Astrocyte (in vitro differentiated cells and primary cell): ENCODE measurements at regions not wholly inside any gene's neighbourhood (a gene's known extent, or its start where the extent isn't known, plus 50 kb on each side); places are given as distances from the start of the nearest gene placed in this dataset.

Source experiments
- DNase-seq: peaks from one replicate; pipeline ENCODE4 v3.0.0-alpha.2; 2010; ENCODE audit warnings: low read depth
- FAIRE-seq: peaks from 2 replicates; lab custom pipeline; 2011; peaks lifted over from hg19 to GRCh38; lab: Jason Lieb, UNC
- H2AFZ ChIP-seq: 2 replicates; pipeline ENCODE4 v1.6.0; 2012; ENCODE audit warnings: low read depth, low read length, inconsistent platforms
- H3K27ac ChIP-seq: 2 replicates; pipeline ENCODE4 v1.5.1; 2011; ENCODE audit warnings: low read depth, low read length, inconsistent platforms
- H3K27me3 ChIP-seq: 2 replicates; pipeline ENCODE4 v1.6.0; 2011; ENCODE audit warnings: low read length, inconsistent platforms; ENCODE audit not compliant: insufficient read depth
- H3K36me3 ChIP-seq: 2 replicates; pipeline ENCODE4 v1.5.1; 2011; ENCODE audit warnings: low read length, inconsistent platforms; ENCODE audit not compliant: insufficient read depth
- H3K4me1 ChIP-seq: 2 replicates; pipeline ENCODE4 v1.5.1; 2011; ENCODE audit warnings: low read length, inconsistent platforms; ENCODE audit not compliant: insufficient read depth
- H3K4me2 ChIP-seq: 2 replicates; pipeline ENCODE4 v1.6.0; 2012; ENCODE audit warnings: low read length, inconsistent platforms
- H3K4me3 ChIP-seq: 2 replicates; pipeline ENCODE4 v1.5.1; 2011; ENCODE audit warnings: low read depth, mild to moderate bottlenecking, low read length, inconsistent platforms; ENCODE audit not compliant: insufficient read depth
- H3K79me2 ChIP-seq: 2 replicates; pipeline ENCODE4 v1.6.0; 2012; ENCODE audit warnings: mild to moderate bottlenecking, low read length, inconsistent platforms; ENCODE audit not compliant: insufficient read depth
- H3K9ac ChIP-seq: 2 replicates; pipeline ENCODE4 v1.6.0; 2012; ENCODE audit warnings: mild to moderate bottlenecking, low read length, inconsistent platforms
- H3K9me3 ChIP-seq: 2 replicates; pipeline ENCODE4 v1.5.1; 2012; ENCODE audit warnings: low read depth, mild to moderate bottlenecking, low read length, inconsistent platforms; ENCODE audit not compliant: insufficient read depth
- H4K20me1 ChIP-seq: 2 replicates; pipeline ENCODE4 v1.6.0; 2012; ENCODE audit warnings: low read length, inconsistent platforms; ENCODE audit not compliant: insufficient read depth
- H3K27ac Mint-ChIP-seq: one replicate; pipeline ENCODE4 v1.8.0; 2021; ENCODE audit warnings: mild to moderate bottlenecking, mixed read lengths; ENCODE audit not compliant: unreplicated experiment
- H3K27me3 Mint-ChIP-seq: one replicate; pipeline ENCODE4 v1.8.0; 2021; ENCODE audit warnings: low read depth, mixed read lengths; ENCODE audit not compliant: unreplicated experiment
- H3K36me3 Mint-ChIP-seq: one replicate; pipeline ENCODE4 v1.8.0; 2021; ENCODE audit warnings: low read depth, mixed read lengths; ENCODE audit not compliant: unreplicated experiment
- H3K4me1 Mint-ChIP-seq: one replicate; pipeline ENCODE4 v1.8.0; 2021; ENCODE audit warnings: low read depth, mixed read lengths; ENCODE audit not compliant: unreplicated experiment
- H3K4me3 Mint-ChIP-seq: one replicate; pipeline ENCODE4 v1.8.0; 2021; ENCODE audit warnings: mild to moderate bottlenecking, moderate library complexity, mixed read lengths; ENCODE audit not compliant: unreplicated experiment
- H3K9me3 Mint-ChIP-seq: one replicate; pipeline ENCODE4 v1.8.0; 2021; ENCODE audit warnings: mild to moderate bottlenecking, mixed read lengths; ENCODE audit not compliant: unreplicated experiment
- EZH2 ChIP-seq: IDR thresholded peaks from 2 replicates; pipeline ENCODE4 v1.6.1; 2012; ENCODE audit warnings: mild to moderate bottlenecking, low read length, inconsistent platforms; ENCODE audit not compliant: insufficient read depth
- TF ChIP-seq, protein P1 (sequence below): IDR thresholded peaks from 2 replicates; pipeline ENCODE4 v1.5.1; 2011; ENCODE audit warnings: low read depth, mild to moderate bottlenecking, inconsistent platforms, low read length, moderate library complexity; ENCODE audit not compliant: insufficient read depth

DNA sequence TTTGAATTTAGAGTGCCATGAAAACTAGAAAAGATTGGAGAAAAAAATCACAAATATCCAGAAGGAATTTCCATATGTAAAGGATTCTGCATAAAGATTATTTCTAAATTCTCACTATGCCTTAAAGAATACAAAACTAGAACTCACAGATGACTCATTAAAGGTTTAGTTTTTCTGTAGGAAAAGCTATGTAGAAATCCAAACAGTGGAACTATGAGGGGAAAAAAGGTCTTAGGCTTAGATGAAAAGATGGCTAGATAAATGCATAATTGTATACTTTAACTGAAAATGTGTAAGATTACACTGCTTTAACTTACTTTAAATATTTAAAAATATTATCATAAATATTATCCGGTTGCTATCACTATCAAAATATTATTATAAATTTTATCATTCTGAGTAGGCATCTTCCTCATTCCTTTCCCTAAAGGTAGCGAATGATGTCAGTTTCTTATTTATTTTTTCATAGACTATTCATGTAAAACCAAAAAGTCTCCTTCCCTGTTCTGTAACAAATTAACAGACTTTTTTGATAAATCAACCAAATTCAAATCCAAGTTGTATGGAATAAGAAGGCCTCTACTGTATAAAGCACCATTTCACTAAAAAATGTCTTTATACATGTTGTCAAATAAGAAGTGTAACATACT lies 69.1 kb upstream of the COMTD1 start:
- H3K36me3 Mint-ChIP-seq, result no peaks in the 10 kb centered on the region
- peaks cover 3% of the 10 kb centered on the region for H3K4me1 ChIP-seq
- no peak for FAIRE-seq

GRCh38 chr10:75304313-75304712 lies 68.6 kb upstream of the COMTD1 start:
- no peak overlapping the region for H3K9ac ChIP-seq
- H3K4me1 ChIP-seq, result peaks cover 3% of the 10 kb centered on the region
- no peak overlapping the region for H3K4me3 ChIP-seq
- H3K27me3 Mint-ChIP-seq, result no peaks in the 10 kb centered on the region
- H3K27me3 ChIP-seq, result no peaks in the 10 kb centered on the region
- H3K4me2 ChIP-seq, result no peak overlapping the region
- H3K9me3 Mint-ChIP-seq, result peaks cover 26% of the 10 kb centered on the region
- H3K79me2 ChIP-seq, result no peaks in the 10 kb centered on the region
- no peaks in the 10 kb centered on the region for H3K36me3 ChIP-seq
- no peaks in the 10 kb centered on the region for H3K9me3 ChIP-seq
- no peak overlapping the region for H2AFZ ChIP-seq
- H3K27ac ChIP-seq, result peak overlapping the region; percentile 42
- DNase-seq, result no peak
- no peaks in the 10 kb centered on the region for H3K36me3 Mint-ChIP-seq
- H3K4me3 Mint-ChIP-seq, result no peak overlapping the region
- FAIRE-seq, result no peak
- H3K4me1 Mint-ChIP-seq, result no peaks in the 10 kb centered on the region
- H4K20me1 ChIP-seq, result no peaks in the 10 kb centered on the region
- H3K27ac Mint-ChIP-seq, result no peak overlapping the region
- TF ChIP-seq, protein P1, sequence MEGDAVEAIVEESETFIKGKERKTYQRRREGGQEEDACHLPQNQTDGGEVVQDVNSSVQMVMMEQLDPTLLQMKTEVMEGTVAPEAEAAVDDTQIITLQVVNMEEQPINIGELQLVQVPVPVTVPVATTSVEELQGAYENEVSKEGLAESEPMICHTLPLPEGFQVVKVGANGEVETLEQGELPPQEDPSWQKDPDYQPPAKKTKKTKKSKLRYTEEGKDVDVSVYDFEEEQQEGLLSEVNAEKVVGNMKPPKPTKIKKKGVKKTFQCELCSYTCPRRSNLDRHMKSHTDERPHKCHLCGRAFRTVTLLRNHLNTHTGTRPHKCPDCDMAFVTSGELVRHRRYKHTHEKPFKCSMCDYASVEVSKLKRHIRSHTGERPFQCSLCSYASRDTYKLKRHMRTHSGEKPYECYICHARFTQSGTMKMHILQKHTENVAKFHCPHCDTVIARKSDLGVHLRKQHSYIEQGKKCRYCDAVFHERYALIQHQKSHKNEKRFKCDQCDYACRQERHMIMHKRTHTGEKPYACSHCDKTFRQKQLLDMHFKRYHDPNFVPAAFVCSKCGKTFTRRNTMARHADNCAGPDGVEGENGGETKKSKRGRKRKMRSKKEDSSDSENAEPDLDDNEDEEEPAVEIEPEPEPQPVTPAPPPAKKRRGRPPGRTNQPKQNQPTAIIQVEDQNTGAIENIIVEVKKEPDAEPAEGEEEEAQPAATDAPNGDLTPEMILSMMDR, result no peak
- no peak for TF ChIP-seq EZH2

More for the DNA sequence above, 69.1 kb upstream of the COMTD1 start:
- Mint-ChIP-seq H3K27ac (no peak overlapping the region), H3K27me3 (no peaks in the 10 kb centered on the region), H3K9me3 (peaks cover 26% of the 10 kb centered on the region), H3K4me1 (no peaks in the 10 kb centered on the region), H3K4me3 (no peak overlapping the region)
- TF ChIP-seq, protein P1, result no peak
- TF ChIP-seq EZH2, result no peak
- Histone ChIP-seq H3K36me3 (no peaks in the 10 kb centered on the region), H2AFZ (no peak overlapping the region), H4K20me1 (no peaks in the 10 kb centered on the region), H3K4me2 (no peak overlapping the region), H3K9ac (peak overlapping the region; percentile 19), H3K27ac (peak overlapping the region; percentile 64), H3K4me3 (no peak overlapping the region), H3K9me3 (no peaks in the 10 kb centered on the region), H3K27me3 (no peaks in the 10 kb centered on the region), H3K79me2 (no peaks in the 10 kb centered on the region)
- no peak for DNase-seq

GRCh38 chr10:75303045-75303777 lies 67.5 kb upstream of the COMTD1 start:
- no peaks in the 10 kb centered on the region for H3K36me3 Mint-ChIP-seq
- Histone ChIP-seq H2AFZ (no peak overlapping the region), H3K36me3 (no peaks in the 10 kb centered on the region), H3K79me2 (no peaks in the 10 kb centered on the region), H3K9me3 (no peaks in the 10 kb centered on the region), H3K9ac (no peak overlapping the region), H3K4me1 (peaks cover 3% of the 10 kb centered on the region), H3K4me2 (no peak overlapping the region), H3K4me3 (no peak overlapping the region), H3K27me3 (no peaks in the 10 kb centered on the region), H4K20me1 (no peaks in the 10 kb centered on the region), H3K27ac (no peak overlapping the region)
- no peak overlapping the region for H3K4me3 Mint-ChIP-seq
- no peak overlapping the region for H3K27ac Mint-ChIP-seq
- TF ChIP-seq, protein P1, result no peak
- TF ChIP-seq EZH2, result no peak
- FAIRE-seq (no peak), DNase-seq (no peak)
- H3K4me1 Mint-ChIP-seq, result no peaks in the 10 kb centered on the region
- no peaks in the 10 kb centered on the region for H3K27me3 Mint-ChIP-seq
- H3K9me3 Mint-ChIP-seq, result peaks cover 26% of the 10 kb centered on the region
